ENCODE measurements at regions not wholly inside any gene's neighbourhood (a gene's known extent, or its start where the extent isn't known, plus 50 kb on each side); places are given as distances from the start of the nearest gene placed in this dataset.
"Not testable (repeated sequence)": the region's sequence is repeated elsewhere in the genome, so short reads cannot be mapped to it uniquely, and the experiment has no call there.

DNA sequence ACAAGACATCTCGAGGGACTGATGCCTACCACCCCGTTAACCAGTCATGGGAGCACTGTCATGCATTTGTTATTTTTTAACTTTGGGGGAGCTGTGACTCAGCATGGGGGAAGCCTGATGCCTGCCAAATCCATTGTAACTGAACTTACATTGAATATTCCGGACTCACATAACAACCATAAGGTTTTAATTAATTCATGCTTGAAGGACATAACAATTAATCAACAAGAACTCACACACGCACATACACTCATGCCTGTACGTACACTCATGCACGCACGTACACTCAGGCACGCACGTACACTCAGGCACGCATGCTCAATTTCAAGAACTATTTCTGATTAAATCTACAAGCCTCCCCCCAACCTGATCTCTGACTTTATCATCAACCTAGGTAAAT, 1639.1 kb downstream of the SUCLG1 start:
- DNase-seq (ENCODE audit: low read depth) = peak; percentile 57

DNA sequence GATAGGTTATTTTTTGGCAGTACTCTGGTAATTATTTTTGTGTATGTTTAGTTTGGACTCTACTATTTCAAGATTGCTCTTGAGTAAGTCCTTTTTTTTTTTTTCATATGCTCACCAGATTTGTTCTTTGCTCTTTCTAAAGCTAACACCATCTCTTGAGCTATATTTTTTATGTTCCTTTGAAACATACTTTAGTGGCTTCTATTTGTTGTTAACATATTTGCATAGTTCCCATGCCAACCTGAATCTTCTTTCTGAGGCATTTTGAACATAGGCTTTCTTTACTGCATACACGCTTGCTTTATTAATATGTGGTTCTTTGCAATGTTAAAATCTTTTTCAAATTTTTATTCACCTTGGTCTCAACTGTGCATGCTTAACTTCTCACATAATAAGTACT, 1644.9 kb downstream of the SUCLG1 start:
- no peak for DNase-seq (ENCODE audit: low read depth)

DNA sequence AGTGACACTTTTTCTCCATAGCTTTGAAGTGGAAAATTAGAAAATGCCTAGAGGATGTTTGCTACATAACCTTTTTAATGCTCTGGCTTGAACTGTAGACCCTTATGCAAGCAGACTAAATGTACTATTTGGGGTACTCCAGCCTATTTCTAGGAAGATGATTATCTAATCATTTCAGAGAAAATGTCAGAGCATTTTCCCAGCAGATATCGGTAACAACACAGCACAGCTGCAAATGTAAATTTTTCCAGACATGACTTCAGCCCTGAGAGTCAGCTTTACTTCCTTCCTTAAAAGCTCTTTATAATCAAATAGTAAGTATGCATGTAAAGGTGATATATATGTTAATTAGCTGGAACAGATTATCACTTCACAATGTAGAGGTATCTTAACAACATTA, 1647.1 kb downstream of the SUCLG1 start:
- DNase-seq (ENCODE audit: low read depth) = no peak

DNA sequence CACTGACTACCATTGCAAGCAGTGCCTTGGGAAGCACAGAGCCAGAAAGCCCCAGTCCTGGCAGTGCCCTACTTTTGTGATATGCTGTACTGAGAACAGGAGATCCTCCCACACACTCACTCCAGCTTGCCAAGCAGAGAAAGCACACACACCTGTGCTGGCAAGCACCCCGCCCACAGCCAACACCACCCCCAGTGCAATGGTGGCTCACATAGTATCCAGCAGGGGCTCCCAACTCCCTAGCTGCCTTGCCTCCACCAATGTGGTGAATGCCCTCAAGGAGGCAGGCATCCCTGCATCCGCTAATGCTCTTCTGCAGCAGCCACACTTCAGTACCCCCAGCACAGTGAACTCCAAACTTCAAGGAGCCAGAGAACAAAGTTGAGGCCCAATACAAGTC, 1655.8 kb downstream of the SUCLG1 start:
- DNase-seq (ENCODE audit: low read depth) = no peak

DNA sequence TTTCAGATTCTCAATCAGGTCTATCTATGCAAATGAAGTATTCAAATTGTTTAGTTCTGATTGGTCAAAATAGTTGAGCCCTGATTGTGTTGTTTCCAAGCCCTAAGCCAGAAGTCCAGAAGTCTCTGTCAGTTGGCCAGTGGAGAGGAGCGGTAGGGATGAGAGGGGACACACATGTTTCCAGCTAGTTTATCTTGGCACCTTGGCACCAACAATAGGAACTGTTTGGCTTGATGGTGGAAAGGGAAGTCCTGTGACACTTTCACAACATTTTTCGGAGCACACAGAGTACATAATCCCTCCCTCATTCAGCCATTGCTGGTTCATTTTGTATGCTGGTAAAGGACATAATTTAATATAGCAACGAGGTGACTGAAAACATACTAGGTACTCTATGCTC, 1661.6 kb downstream of the SUCLG1 start:
- DNase-seq (ENCODE audit: low read depth) = no peak

DNA sequence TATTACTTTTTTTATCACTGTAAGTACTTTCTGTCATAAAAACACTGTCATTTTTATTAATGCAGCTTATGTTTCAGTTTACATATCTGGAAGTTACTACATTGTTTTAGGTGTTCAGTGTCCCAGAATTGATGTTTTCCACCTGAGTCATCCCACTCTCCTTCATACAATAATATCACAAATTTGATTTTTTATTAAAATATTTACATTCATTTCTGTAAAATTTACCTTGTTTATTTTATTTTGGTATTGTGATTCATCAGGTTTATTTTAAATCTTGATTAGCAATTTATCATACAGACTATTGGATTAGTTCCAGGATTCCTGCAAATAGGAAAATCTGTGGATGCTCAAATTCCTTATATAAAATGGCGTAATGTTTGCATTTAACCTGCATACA, 1662.9 kb downstream of the SUCLG1 start:
- no peak for DNase-seq (ENCODE audit: low read depth)

DNA sequence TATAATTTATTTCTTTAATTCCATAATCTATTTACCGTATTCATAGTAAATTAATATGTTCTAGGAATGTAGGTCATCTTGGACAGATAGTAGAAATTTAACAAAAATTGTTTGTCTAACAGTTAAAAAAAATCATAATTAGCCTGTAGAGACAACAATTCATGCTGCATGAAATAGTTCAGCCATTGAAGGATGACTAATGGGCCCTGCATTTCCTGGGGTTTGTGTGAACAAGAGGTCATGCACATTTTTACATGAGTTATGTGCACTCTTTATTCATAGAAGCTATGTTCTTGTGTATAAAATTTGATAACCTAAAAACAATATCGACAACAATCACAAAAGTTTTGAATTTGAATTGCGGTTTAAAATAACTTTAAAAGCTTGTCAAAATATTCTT, 1663.6 kb downstream of the SUCLG1 start:
- DNase-seq (ENCODE audit: low read depth) = peak; percentile 65

DNA sequence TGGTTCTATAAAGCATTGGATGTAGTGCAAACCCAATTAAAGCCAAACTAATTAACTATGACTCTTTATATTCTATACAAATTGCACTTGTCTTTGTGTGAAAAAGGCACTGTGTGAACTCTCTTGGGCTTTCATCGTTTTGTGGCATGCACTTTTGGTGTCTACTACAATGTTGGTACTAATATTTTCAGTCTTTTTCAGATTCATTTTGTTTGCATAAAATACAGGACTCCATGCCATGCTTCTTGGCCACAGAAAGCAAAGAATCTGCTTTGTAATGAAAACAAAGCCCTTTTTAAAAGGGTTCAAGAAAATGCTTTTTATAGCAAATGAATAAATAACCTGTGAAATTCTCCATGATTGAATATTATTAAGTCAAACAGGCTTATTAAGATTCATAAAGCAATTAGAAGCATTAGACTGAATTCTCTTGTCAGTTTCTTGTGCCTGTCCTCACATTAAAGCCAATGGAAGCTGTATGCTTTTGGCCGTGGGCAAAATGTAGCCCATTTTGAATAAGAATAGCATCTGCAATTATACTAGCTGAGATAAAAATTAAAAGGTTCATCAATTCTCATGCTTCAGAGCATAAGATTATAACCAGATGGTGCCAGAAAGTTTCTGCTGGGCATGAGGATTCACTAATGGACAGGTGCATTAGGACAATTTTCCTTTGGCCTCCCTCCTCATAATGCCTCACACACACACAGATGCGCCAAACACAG, 1665.2 kb downstream of the SUCLG1 start:
- DNase-seq (ENCODE audit: low read depth) = no peak

DNA sequence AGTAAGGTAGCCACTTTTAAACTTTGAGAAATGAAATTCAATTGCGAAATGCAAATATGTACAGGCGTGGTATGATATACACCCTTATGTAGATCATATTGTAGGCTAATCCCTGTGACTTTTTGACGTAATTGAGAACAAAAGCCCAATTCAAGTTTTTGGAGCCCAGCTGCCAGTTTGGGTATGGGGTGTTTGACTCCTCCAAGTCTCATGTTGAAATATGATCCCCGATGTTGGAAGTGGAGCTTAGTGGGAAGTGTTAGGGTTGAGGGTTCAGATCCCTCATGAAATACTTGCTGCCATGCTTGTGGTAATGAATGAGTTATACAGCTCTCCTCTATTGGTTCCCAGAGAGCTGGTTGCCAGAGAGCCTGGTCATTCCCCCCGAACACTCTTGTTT, 1666.8 kb downstream of the SUCLG1 start:
- no peak for DNase-seq (ENCODE audit: low read depth)

DNA sequence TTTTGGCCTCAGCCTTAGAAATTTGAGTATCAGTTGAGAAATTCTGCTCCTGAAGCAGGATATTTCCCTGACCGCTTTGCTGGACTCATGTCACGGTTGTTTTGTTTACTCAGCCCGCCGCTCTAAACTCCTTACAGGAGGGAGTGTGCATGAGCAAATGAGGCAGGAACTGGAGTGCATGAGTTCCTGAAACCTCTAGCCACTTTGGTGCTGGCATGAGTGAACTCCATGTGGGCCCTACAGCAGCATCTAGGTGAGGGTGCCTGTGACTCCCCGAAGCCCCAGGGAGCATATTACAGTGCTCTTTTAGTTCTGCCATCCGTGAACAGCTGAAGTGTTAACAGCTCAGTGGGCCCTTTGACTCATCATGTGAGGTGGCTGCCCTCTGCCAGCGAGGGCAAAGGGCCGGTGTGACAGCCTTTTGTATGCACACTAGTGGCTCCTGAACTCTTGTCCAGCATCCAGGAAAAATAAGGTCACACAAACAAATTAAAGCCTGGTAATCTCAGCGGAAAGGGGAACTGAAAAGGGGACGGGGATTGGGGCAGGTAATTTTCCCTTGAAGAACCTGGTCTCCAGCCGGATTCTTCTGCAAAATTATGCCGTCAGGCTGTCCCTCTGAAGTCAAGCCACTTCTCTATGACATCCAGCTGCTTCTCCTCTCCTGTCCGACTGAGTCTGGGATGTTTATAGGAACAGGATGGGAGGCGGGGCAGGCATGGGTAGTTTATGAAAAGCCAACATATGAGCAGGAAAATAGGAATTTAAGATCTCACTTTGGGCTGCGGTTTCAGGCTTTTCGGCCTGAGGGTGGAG, 1668.7 kb downstream of the SUCLG1 start:
- DNase-seq (ENCODE audit: low read depth) = peak; percentile 81

DNA sequence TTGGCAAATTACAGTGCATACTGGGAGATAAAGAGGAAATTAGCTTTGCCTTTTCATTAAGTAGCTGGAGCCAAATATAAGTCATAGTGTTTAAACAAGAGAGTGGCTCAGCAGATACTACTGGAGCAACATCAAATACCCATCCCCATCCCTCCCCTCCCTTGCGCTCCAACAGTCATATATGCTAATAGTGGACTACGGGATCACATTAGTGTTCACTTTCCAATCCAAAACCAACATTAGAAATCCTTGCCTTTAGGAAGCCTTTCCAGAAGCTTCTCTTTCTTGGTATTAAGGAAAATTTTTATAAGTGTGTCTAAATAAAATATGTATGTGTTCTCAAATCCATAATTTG, 1669.3 kb downstream of the SUCLG1 start:
- DNase-seq (ENCODE audit: low read depth) = no peak

DNA sequence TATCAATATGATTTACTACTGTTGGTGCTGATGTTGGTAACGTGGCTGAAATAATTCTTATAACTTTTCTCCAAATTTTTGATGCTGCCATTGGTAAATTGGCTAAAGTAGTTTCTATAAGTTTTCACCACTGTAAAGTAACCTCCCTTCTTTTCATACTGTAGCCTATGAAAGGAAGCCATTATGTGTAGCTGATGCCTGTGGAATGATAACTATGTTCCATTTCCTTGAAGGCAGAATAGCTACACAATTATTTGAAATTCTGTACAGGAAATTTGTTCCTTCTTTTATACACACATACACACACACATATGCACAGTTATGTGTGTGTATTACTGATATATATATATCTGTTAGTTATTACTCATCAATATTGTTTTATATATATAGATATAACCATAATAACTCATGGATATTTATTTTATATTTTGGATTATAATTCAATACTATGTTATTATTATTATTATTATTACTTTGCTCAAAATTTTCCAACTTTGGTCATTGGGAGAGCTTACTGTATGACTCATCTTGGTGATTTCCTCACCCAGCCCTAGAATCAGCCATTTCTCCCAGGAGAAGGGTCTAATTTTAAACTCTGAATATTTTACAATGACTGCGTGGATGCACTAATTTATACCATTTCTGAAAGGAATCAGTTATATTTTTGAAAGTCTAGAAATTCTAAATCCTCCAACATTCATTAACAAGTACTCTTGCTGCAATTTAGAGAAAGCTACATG, 1677.7 kb downstream of the SUCLG1 start:
- DNase-seq (ENCODE audit: low read depth) = no peak

DNA sequence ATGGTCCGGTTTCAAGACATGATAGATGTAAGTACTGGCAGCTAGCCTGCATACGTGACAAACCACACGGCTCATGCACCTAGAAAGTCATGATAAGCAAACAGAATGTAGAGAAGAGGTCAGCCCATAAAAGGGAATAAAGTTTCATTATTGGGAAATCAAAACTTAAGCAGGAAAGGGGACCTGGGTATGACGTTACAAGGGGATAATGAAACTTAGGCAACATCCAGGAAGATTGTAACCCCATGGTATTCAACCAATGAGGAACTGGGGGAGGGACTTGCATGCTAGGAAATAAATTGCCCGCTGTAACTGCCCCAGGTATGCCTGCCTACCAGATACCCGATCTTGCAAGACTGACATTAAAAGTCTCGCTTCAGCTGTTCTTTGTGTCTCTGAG, 1679.0 kb downstream of the SUCLG1 start:
- peak; percentile 72 for DNase-seq (ENCODE audit: low read depth)

DNA sequence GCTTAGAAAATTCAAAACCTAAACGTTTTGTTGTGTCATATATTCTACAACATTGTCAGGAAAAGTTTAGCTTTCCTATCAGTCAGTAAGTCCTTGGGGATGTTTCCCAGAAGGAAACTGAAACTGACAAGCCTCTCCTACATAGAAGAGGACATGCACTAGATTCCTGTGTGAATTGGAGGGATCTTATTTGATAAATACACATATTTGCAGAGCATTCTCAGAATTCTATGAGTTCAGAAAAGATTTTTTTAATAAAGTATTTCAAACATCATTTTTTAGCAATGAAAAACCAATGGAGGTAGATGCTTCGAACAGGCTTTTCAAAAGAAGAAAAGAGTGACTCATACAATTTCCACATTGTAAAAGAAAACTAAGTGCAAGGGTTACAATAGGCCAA, 1706.7 kb downstream of the SUCLG1 start:
- DNase-seq (ENCODE audit: low read depth) = peak; percentile 3

DNA sequence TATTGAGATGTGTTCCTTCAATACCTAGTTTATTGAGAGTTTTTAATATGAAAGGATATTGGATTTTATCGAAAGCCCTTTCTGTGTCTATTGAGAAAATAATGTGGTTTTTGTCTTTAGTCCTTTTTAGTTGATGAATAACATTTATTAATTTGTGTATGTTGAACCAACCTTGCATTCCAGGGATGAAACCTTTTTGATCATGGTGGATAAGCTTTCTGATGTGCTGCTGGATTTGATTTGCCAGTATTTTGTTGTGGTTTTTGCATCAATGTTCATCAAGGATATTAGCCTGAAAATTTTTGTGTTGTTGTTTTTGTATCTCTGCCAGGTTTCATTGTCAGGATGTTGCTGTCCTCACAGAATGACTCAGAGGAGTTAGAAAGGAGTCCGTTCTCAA, 1710.4 kb downstream of the SUCLG1 start:
- DNase-seq (ENCODE audit: low read depth) = peak; percentile 7

DNA sequence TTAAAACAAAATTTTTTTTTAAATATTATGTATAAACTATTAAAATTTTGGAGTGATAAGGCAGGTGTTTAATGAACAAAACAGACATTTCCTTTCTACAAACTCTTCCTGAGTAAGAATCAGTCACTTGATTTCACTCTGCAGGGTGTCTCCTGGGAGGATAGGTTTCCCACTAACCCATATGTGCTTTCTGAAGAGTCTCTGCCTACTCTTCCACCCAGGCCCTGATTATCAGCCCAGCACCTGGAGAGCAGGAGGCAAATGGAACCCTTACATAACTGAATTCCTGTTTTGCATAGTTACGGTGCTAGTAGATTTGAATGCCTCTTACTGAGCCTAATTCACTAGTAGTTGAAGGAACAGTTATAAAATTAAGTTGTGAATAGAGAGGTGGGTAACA, 1718.6 kb downstream of the SUCLG1 start:
- DNase-seq (ENCODE audit: low read depth) = no peak

DNA sequence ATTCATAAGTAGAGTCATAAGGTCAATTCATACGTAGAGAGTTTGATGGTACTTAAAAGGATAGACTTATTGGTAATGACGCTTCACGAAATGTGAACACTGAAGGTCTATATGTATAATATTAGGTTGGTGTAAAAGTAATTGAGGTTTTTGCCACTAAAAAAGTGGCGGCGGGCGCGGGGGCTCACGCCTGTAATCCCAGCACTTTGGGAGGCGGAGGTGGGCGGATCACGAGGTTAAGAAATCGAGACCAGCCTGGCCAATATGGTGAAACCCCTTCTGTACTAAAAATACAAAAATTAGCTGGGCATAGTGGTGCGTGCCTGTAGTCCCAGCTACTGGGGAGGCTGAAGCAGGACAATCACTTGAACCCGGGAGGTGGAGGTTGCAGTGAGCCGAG, 1721.1 kb downstream of the SUCLG1 start:
- DNase-seq (ENCODE audit: low read depth) = not testable (repeated sequence)

DNA sequence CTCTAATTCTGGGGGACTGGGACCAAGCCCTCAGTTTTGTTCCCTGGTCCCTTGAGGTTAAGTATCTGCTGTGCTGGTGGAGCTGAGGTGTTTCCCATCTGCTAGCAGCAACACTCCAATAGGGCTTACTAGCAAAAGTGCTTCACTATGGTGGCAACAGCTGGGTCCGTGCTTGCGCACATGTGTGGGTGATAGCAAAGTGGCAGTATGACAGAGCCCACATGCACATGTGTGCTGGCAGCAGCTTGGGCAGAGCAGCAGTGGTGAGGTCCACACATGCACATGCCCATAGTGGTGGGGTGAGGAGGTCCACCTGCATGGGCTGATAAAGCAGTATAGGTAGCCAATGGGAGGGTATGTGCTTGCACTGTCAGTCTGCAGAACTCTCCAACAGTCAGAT, 1723.7 kb downstream of the SUCLG1 start:
- DNase-seq (ENCODE audit: low read depth) = no peak

DNA sequence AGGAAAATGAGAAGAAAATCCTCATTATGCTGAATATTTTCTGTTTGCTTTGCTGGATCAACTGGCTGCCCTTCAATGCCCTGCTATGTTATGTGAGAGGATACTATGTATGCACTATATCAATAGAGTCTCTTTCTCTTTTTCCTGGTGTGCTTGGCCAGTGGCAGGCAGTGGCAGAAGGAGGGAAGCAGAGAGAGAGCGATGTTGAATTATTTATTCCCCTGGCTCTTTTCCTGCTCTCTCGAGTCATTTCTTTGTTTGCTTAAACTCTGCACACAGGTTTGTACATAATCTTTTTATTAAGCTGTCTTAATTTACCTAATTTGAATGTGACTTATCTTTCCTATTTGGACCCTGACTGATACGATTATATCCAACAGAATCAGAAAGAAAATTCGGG, 1727.3 kb downstream of the SUCLG1 start:
- DNase-seq (ENCODE audit: low read depth) = no peak

DNA sequence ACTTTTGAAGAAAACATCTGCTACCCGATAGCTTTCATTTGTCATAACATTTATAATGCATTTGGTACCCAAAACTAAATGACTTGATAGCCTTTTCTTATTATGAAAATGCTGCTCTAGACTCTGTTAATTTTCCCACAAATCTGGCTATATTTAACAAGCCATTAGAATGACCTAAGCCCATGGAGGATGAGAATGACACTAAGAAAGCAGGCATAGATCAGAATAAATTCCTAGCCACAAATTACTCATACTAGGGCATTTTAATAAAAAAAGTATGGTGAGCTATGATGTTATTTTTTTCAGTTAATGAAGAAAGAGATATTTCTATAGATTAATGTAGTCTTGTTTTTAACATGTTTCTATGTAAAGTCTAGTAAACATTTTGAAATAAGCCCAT, 1728.3 kb downstream of the SUCLG1 start:
- no peak for DNase-seq (ENCODE audit: low read depth)

DNA sequence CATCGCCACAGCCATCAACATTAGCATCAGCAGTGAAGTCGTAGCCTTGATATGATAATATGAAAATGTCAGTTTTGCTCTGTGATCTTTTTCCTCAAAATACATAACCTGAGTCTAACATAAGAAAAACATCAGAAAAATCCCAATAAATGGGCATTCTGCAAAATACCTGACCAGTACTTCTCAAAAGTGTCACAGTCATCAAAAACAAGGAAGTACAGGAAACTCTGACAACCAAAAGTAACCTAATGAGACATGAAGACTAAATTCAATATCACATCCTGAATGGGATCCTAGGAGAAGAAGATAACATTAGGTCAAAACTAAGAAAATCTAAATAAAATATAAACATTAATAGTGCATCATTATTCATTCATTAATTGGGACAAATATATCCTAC, 1731.0 kb downstream of the SUCLG1 start:
- DNase-seq (ENCODE audit: low read depth) = no peak

DNA sequence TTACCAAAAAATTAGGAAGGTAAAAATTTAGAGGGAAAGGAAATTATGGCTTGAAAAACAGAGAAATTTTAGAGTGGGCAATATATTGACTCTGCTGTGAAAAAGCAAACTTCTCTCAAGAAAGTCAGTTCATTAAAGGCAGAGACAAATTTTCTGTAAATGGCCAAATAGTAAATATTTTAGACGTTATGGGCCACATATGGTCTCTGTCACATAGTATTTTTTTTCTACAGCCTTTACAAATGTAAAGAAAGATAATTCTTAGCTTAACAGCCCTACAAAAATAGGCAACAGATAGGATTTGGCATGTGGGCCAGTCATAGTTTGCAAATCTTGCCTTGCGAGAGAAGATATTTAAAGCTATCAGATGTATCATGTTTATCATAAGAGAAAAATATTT, 1750.4 kb downstream of the SUCLG1 start:
- DNase-seq (ENCODE audit: low read depth) = no peak

DNA sequence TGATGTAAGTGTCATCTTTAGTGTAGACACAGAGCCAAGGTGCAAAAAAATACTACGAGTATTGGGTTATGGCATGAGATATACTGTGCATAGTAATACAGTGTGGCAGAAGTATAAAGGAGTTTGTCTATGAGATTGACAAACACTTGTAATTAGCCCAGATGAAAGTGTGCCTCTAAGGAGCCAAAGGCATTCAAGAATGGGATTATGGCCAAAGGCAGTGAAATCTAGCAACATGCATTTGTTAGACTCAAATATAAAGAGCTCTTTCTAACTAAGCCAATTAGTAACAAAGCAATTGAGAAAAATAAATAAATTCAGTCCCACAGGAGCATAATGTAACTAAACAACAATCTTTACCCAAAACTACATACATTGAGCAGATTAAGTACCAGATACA, 1761.8 kb downstream of the SUCLG1 start:
- no peak for DNase-seq (ENCODE audit: low read depth)

Data from M059J (cell line).